HK-2 (cell line): ENCODE measurements at regions not wholly inside any gene's neighbourhood (a gene's known extent, or its start where the extent isn't known, plus 50 kb on each side); places are given as distances from the start of the nearest gene placed in this dataset.

Experiments used
- DNase-seq: peaks from one replicate; pipeline ENCODE4 v3.0.0-alpha.2; 2018; ENCODE audit not compliant: unreplicated experiment

DNA sequence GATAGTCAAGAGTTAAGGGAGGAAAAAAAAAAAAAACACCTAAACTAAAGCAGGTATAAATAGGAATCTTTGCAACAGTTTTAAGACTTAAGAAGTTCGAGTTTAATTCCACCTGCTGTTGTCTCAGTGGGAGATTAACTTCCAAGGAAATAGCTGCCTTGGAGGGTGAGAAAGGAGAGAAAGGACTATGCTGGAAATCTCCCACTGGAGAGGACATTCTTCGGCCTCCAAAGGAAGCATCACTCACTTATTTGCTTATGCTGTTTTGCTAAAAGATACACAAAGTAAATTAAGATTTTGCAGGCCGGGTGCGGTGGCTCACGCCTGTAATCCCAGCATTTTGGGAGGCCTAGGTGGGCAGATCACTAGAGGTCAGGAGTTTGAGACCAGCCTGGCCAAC is 317.9 kb upstream of the MPDZ start:
- DNase-seq: no peak

DNA sequence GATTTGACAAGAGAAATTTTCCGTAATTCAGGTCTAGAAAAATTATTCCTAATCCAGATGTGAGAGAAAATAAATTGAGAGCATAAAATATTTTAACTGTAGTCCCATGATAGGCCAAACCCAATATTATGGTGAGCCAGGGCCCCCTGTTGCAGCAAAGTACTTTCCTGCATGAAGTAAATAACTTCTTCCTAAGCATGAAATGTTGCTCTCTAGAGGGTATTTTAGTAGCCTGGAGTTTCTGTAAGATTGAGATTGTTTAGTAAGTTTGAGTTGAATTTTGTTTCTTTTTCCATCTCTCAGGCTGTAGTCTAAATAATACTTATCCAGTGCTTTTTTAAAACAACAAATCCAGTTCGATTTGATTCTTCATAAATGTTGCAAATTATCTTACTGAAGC is 317.5 kb upstream of the MPDZ start:
- DNase-seq: no peak

DNA sequence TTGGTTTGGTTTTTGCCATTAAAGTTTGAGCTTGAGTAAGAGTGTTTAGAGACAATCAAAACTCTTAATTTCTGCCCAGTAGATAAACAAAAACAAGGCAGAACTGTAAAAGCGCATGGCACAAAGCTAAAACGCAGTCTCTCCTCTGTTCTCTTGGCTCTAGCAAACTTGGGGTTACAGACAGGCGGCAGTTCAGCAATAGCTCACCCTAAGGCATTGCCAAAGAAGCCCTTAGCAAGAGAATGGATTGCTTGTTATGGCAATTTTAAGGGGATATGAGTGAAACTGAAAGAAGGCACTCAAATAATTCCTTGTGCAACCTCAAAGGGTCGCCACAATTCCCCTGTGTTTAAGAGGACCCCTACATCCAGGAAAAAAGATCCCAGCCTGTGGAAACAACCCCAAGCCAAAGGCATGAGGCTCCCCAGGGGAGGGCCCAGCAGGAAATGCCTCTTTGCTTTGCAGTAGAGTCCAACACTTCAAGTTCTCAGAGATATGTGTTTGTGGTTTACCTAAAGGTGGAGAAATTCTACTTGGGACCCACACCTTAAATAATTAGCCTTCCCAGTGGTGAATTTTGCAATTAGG is 317.0 kb upstream of the MPDZ start:
- DNase-seq: no peak

- DNase-seq: no peak
Observed at GRCh38 chr9:13590996-13591395, 311.5 kb upstream of the MPDZ start.

- no peak for DNase-seq
Observed at GRCh38 chr9:13589034-13589737, 309.7 kb upstream of the MPDZ start.

- no peak for DNase-seq
Observed at GRCh38 chr9:13588151-13589033, 308.9 kb upstream of the MPDZ start.

GRCh38 chr9:13587571-13587970 is 308.1 kb upstream of the MPDZ start:
- DNase-seq: no peak

DNA sequence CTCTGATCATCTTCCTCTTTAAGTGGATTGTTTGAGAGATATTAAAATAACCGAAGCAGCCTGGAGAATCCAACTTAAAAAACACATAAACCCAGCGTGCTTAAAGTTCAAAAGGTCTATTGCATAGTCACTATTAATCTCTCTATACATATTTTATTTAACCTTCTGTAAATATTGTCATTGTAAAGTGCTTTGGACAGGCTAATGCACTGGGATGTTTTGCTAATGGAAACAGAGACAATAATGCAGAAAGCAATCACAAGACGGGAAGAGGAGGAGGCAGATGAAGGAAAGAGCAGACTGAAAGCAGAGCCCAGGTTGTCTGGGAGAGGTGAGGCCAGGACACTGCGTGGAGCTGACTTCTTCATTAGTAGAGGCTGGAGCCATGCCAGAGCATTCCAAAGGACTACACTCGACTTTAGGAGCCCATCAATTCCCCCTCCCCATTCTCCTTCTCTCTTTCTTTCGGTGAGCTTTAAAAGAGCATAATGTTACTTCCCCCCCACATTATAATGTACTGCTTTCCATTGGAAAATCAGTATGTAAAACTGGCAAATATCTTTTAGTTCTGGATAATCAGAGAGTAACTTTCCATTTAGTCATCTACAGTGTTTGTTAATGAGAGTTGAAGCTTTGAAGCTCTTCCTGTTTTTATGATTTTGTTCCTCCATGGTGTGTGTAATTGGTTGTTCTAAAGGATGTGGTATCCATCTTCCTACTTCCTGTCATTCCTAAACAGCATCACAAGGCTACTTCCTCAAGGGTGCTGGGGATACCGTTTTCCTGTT is 307.3 kb upstream of the MPDZ start:
- DNase-seq: no peak

- no peak for DNase-seq
Observed at GRCh38 chr9:13580760-13581159, 301.3 kb upstream of the MPDZ start.

DNA sequence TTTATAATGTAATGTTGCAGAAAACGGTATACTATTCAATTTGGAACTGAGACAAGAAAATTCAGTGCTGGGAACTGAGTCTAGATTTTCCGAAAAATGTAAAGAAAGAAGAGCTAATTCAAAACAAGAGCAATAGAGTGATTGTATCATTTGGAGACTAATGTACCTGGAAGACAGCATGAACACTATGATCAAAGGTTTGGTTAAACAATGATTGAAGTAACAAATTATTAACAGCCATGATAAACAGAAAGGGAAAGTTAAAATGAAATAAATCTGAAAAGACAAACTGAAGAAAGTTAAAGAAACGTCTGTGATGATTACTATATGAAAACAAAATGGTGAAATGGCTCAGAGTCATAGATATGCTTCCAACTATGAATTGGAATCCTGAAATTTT is 300.6 kb upstream of the MPDZ start:
- no peak for DNase-seq

DNA sequence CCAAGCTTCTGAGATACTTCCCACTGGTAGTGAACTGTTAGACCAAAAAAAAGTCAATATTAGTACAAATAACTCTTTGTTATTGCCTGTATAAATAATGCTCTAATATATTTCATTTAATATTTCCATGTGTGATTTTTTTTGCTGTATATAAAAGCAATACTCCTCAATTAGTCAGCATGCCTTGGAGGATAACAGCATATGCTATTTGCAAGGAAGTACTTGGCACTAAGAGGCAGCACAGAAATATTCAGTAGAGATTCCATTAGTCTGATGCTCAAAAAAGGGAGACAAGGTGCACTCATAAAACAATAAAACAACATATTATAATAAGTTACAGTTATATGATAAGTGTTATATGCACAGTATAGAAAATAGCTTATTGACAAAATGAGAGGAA is 296.6 kb upstream of the MPDZ start:
- DNase-seq: no peak

GRCh38 chr9:13575558-13575957 is 296.1 kb upstream of the MPDZ start:
- DNase-seq: no peak

DNA sequence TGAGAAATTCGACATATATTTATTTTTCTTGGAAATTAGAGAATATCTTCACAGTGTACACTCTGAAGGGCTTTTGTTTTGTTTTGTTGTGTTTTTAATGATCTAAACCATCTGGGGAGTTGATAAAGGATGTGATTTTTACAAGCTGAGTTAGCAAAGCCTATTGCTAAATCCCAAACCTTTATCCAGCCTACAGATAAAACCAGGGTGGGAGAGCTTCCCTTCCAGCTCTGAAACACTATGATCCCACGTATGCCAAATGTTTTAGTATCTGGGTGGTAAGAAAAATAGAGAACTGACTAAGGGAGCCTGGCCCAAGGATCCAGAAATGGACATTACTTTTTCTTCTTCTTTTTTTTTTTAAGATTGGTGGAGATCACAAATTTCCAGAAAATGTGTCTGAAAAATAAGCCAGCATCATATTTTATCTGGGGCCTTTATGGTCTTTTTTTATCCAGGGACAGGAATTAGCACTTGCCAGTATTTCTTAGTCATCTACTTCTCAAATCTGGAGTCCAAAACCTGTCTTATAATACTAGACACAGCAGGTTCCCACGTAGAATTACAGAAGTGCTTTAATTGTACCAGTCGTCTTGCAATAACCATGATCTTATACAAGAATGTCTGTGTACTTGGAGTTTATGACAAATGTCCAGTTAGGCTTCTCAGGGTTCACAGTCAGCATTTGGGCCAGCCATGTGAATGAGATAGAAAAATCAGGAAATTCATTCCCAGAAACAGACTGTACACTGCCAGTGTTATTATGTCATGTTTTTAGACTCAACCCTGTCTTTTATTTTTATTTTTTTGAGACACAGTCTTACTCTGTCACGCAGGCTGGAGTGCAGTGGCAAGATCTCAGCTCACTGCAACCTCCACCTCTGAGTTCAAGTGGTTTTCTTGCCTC is 290.8 kb upstream of the MPDZ start:
- DNase-seq: no peak

DNA sequence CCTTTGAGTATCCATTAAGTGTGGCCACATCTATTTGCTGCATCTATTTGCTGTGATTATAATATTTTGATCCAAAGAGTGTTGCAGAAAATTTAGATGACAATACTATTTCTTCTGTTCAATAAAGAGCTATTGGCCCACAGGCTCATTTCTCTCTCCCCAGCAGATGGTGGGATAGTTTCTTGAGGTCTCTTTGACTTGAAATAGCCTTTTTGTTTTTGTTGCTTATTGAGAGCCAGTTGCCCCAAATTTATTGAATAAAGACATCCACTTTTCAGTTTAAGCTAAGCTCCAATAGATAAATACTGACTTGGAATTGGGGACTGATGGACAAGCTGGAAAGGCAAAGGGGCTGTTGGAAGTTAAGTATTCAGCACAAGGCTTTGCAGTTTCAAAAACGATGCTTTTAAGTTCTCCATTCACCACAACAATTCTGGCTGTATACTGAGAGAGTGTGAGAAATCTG is 290.1 kb upstream of the MPDZ start:
- no peak for DNase-seq

DNA sequence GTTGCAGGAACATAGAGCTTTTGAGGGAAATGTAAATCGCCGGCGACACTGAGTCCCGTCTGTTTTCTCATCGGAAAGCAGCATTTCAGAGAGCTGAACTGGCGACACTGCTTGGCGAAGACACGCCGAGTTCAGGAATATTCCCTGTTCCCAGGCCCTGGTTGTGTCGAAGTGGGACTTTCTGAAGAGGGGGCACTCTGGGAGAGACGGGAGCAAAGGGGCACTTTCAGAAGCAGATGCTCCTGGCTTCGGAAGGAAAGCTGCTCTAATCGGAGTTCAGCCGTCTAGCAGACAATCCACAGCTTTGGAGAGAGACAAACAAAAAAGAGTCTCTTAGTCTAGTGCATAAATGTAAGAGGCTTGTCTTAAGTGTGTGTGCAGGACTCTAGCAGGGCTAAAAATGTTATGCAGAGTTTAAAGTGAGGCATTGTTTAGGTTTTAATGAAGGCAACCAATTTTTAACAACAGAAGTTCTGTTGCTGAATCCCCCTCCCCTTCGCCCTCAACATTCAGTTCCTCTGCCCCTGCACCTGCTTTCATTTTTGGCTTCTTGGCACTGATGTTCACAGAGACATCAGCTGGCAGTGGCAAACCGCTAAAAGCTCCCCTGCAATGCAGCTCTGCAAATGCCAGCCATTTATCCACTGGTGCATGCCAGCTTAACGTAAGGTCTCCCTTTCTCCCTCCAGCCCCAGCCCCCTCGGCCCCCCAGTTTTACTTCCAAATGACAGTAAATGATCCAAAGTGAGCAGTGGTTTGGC is 289.5 kb upstream of the MPDZ start:
- no peak for DNase-seq

GRCh38 chr9:13568405-13568804 is 288.9 kb upstream of the MPDZ start:
- no peak for DNase-seq

DNA sequence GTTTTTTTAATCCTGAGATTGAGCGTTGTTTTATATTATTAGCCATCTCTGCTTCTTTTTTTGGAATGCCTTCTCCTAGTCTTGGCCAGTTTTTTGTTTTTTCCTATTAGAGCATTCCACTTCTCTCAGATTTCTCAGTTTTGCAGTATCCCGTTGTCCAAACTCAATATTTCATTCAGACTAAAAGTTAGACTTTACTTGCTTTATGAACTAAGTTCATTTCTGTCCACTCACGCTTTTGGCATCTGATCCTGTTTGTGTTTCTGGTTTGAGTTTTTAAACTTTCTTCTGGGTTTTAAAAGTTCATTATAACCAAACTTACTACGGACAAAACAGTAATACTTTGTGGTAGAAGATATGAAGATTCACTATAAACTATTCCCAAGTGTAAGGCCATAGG is 288.3 kb upstream of the MPDZ start:
- no peak for DNase-seq

DNA sequence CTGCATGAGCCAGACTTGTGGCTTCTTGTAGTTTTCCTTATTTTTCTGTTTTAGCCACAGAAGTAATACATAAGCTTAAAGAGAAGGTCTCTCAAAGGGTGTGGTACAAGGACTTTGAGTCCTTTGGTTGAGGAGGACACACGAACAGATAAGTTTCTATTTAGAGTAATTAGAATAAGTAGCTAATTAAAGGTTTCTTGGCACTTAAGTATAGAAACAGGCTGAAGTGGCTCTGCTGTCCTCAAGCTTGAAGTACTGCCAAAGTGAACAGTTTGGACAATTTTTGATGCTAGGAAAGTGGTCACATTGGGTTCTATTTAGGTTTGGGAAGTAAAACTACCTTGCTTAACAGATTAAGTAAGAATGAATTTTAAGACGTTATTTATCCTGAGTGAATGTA is 278.3 kb upstream of the MPDZ start:
- DNase-seq: no peak

DNA sequence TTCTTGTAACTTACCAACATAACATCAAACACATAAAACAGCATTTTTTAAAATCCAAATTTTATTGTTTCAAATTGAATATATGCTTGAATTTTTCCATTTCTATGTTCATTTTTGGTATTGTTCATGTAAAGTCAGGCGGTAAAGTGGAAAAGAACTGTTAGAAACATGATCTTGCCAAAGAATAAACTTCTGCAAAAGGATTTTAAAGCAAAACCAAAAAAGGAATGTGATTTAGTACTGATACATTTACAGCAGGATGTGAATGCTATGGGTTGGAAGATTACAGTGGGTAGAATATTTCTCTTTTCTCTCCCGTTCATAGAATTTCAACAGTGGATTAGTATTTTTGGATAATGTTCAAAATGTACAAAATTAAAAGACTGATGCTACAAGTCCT is 277.2 kb upstream of the MPDZ start:
- DNase-seq: no peak

DNA sequence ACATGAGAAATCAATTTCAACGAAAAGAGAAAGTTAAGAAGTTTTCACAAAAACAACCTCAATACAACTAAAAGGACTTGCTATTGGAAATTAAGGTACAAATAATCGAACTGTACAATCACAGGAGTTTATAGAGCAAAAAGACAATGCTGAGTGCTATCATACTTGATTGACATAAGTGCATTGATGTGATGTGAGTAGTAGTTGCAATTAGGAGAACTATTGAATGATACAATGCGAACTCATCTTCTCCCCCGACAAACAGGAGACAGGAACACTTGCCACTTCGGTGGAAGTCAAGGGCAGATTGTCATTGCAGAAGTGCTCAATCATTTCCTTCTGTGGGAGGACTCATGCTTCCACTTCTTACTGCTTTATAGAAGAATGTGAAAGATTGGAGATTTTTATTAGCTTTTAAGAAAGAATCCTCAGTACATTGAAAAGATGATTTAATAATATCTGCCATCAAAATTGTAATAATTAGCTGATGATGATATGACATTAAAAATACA is 276.6 kb upstream of the MPDZ start:
- no peak for DNase-seq
